ENCODE measurements at regions not wholly inside any gene's neighbourhood (a gene's known extent, or its start where the extent isn't known, plus 50 kb on each side); places are given as distances from the start of the nearest gene placed in this dataset.

GRCh38 chr18:45381282-45381681 is 234.0 kb upstream of the SLC14A2 start:
- TF ChIP-seq FOS (IDR thresholded peaks at IDR 0.05; ENCODE audit: low read depth, low read length), result no peak
- no peak for TF ChIP-seq CTCF (conservative IDR thresholded peaks at IDR 0.05; ENCODE audit: low read depth, low read length)

Measured in IMR-90 (cell line).